KMS-11 (cell line): ENCODE measurements at regions not wholly inside any gene's neighbourhood (a gene's known extent, or its start where the extent isn't known, plus 50 kb on each side); places are given as distances from the start of the nearest gene placed in this dataset.

Experiments used
- H2AFZ ChIP-seq: fragments of 200-600 bp; sonication (generic); 2 replicates; pipeline ENCODE4 v1.6.1; 2016; ENCODE audit warnings: antibody characterized with exemption, mixed run types, low read depth
- H3K27ac ChIP-seq: fragments of 200-600 bp; sonication (generic); 2 replicates; pipeline ENCODE4 v1.6.1; 2016; ENCODE audit warnings: mild to moderate bottlenecking, mixed run types
- H3K27me3 ChIP-seq: fragments of 200-600 bp; sonication (generic); 2 replicates; pipeline ENCODE4 v1.6.1; 2017; ENCODE audit warnings: mild to moderate bottlenecking, low read depth, mixed run types, moderate library complexity; ENCODE audit not compliant: insufficient read depth
- H3K36me3 ChIP-seq: fragments of 200-600 bp; sonication (generic); 2 replicates; pipeline ENCODE4 v1.6.1; 2017; ENCODE audit warnings: mild to moderate bottlenecking, mixed run types; ENCODE audit not compliant: insufficient read depth
- H3K4me1 ChIP-seq: fragments of 200-600 bp; sonication (generic); 2 replicates; pipeline ENCODE4 v1.6.1; 2016; ENCODE audit warnings: mild to moderate bottlenecking, low read depth, mixed run types; ENCODE audit not compliant: poor library complexity, severe bottlenecking
- H3K4me2 ChIP-seq: fragments of 200-600 bp; sonication (generic); 2 replicates; pipeline ENCODE4 v1.7.0; 2016; ENCODE audit warnings: mild to moderate bottlenecking, mixed run types
- H3K4me3 ChIP-seq: fragments of 200-600 bp; sonication (generic); IDR thresholded peaks from 2 replicates; pipeline ENCODE4 v1.6.1; 2017; ENCODE audit warnings: low read depth, low read length, mixed read lengths; ENCODE audit not compliant: insufficient read depth
- H3K79me2 ChIP-seq: fragments of 200-600 bp; sonication (generic); 2 replicates; pipeline ENCODE4 v1.6.1; 2016; ENCODE audit warnings: low read depth, mixed run types; ENCODE audit not compliant: insufficient read depth
- H3K9ac ChIP-seq: fragments of 200-600 bp; sonication (generic); 2 replicates; pipeline ENCODE4 v1.6.1; 2016; ENCODE audit warnings: mild to moderate bottlenecking, mixed run types
- H4K20me1 ChIP-seq: fragments of 200-600 bp; sonication (generic); 2 replicates; pipeline ENCODE4 v1.6.1; 2016; ENCODE audit warnings: mild to moderate bottlenecking, mixed run types; ENCODE audit not compliant: insufficient read depth
- TF ChIP-seq, protein P1 (sequence below): fragments of 200-600 bp; sonication (generic); conservative IDR thresholded peaks from 2 replicates; pipeline ENCODE4 v1.6.1; 2017; ENCODE audit warnings: low read depth, mild to moderate bottlenecking, antibody characterized with exemption, low read length, moderate library complexity, mixed read lengths

DNA sequence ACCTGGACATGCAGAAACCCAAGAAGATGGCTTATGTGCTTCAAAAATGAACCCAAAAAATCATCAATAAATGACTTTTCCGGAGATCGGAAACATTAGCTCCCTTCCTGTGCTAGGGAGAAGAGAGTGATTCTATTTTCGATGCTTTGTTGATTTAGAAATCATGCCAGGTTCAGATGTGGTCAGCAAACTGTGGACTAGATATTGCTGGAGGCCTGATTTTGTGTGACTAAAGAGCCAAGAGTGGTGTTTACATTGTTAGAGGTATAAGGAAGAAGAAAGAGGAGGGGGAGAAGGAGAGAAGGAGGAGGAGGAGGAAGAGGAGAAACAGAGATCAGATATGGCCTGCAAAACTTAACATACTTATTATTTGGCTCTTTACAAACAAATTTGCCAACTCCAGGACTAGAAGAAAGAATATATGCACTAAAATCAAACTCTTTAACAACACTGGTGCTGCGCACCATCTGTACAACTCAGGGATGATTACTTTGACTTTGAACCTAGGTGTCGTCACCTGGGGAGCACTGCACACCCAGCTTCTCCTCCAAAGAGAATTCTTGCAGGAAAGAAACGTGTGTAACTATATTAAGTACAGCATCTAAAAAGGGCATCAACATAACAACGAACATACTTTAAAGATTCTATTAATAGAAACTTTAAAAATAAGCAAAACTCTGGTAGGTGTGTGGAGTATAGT is 664.9 kb upstream of the LCORL start:
- no peaks in the 10 kb centered on the region for H3K36me3 ChIP-seq
- H2AFZ ChIP-seq = no peak overlapping the region
- H3K79me2 ChIP-seq = no peaks in the 10 kb centered on the region
- TF ChIP-seq, protein P1, sequence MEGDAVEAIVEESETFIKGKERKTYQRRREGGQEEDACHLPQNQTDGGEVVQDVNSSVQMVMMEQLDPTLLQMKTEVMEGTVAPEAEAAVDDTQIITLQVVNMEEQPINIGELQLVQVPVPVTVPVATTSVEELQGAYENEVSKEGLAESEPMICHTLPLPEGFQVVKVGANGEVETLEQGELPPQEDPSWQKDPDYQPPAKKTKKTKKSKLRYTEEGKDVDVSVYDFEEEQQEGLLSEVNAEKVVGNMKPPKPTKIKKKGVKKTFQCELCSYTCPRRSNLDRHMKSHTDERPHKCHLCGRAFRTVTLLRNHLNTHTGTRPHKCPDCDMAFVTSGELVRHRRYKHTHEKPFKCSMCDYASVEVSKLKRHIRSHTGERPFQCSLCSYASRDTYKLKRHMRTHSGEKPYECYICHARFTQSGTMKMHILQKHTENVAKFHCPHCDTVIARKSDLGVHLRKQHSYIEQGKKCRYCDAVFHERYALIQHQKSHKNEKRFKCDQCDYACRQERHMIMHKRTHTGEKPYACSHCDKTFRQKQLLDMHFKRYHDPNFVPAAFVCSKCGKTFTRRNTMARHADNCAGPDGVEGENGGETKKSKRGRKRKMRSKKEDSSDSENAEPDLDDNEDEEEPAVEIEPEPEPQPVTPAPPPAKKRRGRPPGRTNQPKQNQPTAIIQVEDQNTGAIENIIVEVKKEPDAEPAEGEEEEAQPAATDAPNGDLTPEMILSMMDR = no peak
- H3K4me2 ChIP-seq = no peak overlapping the region
- H4K20me1 ChIP-seq = no peaks in the 10 kb centered on the region
- no peaks in the 10 kb centered on the region for H3K27me3 ChIP-seq
- no peak overlapping the region for H3K4me3 ChIP-seq
- peaks cover 6% of the 10 kb centered on the region for H3K4me1 ChIP-seq
- H3K27ac ChIP-seq = no peak overlapping the region
- no peak overlapping the region for H3K9ac ChIP-seq

DNA sequence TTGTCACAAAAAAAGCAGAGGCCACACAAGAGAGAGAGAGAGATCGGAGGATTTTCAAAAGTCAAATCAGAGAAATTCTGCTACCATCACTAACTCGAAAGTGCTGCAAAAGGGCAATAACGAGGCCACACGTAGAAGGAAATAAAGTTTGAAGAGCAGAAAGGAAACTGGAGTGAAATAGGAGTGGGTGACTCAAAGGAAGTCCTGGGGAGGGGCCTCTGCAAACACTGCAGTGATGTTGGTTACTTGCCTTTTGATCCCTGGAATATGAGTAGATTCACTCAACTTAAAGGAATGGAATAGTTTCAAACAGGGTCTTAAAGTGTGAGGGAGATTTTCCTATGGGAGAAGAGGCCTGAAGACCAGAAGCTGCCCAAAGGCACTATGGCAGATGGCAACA is 663.4 kb upstream of the LCORL start:
- no peaks in the 10 kb centered on the region for H3K27me3 ChIP-seq
- H4K20me1 ChIP-seq = no peaks in the 10 kb centered on the region
- no peak overlapping the region for H3K4me2 ChIP-seq
- no peak overlapping the region for H2AFZ ChIP-seq
- H3K36me3 ChIP-seq = no peaks in the 10 kb centered on the region
- peaks cover 6% of the 10 kb centered on the region for H3K4me1 ChIP-seq
- no peak overlapping the region for H3K4me3 ChIP-seq
- H3K9ac ChIP-seq = no peak overlapping the region
- TF ChIP-seq, protein P1 = no peak
- no peaks in the 10 kb centered on the region for H3K79me2 ChIP-seq
- no peak overlapping the region for H3K27ac ChIP-seq

DNA sequence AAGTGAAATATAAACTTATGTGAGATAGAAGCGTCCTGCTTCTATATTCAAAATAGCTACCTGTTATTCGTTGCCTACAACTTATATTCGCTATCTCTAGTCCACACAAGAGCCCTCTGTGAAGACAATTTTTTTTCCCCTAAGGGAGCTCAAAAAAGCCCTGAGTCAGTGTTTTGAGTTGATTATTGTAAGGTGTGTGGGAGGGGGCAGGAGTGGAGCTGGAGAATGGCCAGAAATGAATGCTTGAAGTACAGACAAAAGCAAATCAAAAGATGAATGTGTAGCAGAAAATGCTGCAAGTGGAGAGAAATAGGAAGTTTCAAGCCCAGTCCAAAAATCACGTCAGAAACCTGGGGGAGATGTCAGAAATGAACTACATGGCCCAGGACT is 655.0 kb upstream of the LCORL start:
- Histone ChIP-seq H3K79me2 (no peaks in the 10 kb centered on the region), H3K4me2 (no peak overlapping the region), H3K27ac (no peak overlapping the region), H3K4me1 (no peaks in the 10 kb centered on the region), H3K36me3 (no peaks in the 10 kb centered on the region), H3K27me3 (no peaks in the 10 kb centered on the region), H3K9ac (no peak overlapping the region), H2AFZ (no peak overlapping the region), H4K20me1 (no peaks in the 10 kb centered on the region), H3K4me3 (no peak overlapping the region)
- TF ChIP-seq, protein P1 = no peak

DNA sequence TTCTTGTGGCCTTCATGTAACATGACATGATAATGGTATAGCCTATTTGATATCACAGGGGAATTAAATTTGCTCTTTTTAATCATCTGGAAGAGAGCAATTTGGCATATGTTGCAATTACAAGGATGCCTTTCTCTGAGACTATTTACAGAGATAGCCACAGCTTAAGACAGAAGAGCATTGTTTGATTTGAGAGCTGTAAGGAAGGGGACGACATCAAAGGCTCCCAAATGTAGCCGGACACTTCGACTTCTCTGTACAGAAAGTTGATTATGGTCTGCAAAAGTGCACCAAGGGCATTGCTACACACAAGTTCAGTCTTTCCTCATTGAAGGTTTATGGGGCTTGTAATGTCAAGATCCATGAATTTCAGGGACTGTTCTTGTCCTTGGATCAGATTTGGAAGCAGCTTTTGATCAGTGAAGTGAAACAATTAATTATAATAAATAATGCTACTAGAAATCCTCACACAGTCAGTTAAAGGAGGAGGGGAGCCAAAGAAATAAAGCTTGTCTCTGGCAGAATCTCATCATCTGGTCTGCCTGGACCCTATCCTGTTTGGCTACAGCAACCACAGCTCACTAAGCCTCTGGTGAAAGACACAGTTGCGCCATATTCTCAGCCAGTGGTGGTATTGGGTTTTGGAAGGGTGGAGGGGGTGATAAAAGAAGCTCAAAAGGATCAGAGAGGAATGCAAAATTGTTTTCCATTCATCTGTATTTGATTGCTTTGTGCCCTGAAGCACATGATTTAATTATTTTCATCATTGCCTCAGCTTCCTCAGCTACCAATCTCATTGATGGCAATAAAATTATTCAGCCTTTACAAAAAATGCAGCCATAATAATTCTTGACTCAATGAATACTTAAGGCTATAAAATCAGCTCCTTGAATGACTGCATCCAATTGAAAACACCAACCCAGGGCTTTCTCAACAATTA is 654.3 kb upstream of the LCORL start:
- no peaks in the 10 kb centered on the region for H3K36me3 ChIP-seq
- H3K27ac ChIP-seq = no peak overlapping the region

More for the DNA sequence above, 654.3 kb upstream of the LCORL start:
- no peak overlapping the region for H2AFZ ChIP-seq
- no peak overlapping the region for H3K9ac ChIP-seq
- no peaks in the 10 kb centered on the region for H3K27me3 ChIP-seq
- H3K4me2 ChIP-seq = no peak overlapping the region
- no peaks in the 10 kb centered on the region for H4K20me1 ChIP-seq
- no peak overlapping the region for H3K4me3 ChIP-seq
- H3K79me2 ChIP-seq = no peaks in the 10 kb centered on the region
- H3K4me1 ChIP-seq = no peaks in the 10 kb centered on the region
- TF ChIP-seq, protein P1 = no peak
